ENCODE measurements at regions not wholly inside any gene's neighbourhood (a gene's known extent, or its start where the extent isn't known, plus 50 kb on each side); places are given as distances from the start of the nearest gene placed in this dataset.

GRCh38 chr2:40558761-40559160 is 106.9 kb upstream of the SLC8A1 start:
- TF ChIP-seq CTCF (conservative IDR thresholded peaks at IDR 0.05; ENCODE audit: low read depth, low read length) = no peak
- no peak for DNase-seq (ENCODE audit: low read depth)
- H3K4me3 ChIP-seq (ENCODE audit: low read length) = no peak overlapping the region

- TF ChIP-seq CTCF (conservative IDR thresholded peaks at IDR 0.05; ENCODE audit: low read depth, low read length) = no peak
- DNase-seq (ENCODE audit: low read depth) = no peak
- no peak overlapping the region for H3K4me3 ChIP-seq (ENCODE audit: low read length)
These were observed 107.3 kb upstream of the SLC8A1 start for GRCh38 chr2:40559175-40559574.

- TF ChIP-seq CTCF (conservative IDR thresholded peaks at IDR 0.05; ENCODE audit: low read depth, low read length) = no peak
- no peak overlapping the region for H3K4me3 ChIP-seq (ENCODE audit: low read length)
- no peak for DNase-seq (ENCODE audit: low read depth)
These were observed 112.3 kb upstream of the SLC8A1 start for GRCh38 chr2:40564184-40564583.

- no peak for DNase-seq (ENCODE audit: low read depth)
- H3K4me3 ChIP-seq (ENCODE audit: low read length) = no peak overlapping the region
- no peak for TF ChIP-seq CTCF (conservative IDR thresholded peaks at IDR 0.05; ENCODE audit: low read depth, low read length)
These were observed 127.4 kb upstream of the SLC8A1 start for GRCh38 chr2:40579247-40579646.

GRCh38 chr2:40584432-40584831 is 132.5 kb upstream of the SLC8A1 start:
- no peak for DNase-seq (ENCODE audit: low read depth)
- no peak for TF ChIP-seq CTCF (conservative IDR thresholded peaks at IDR 0.05; ENCODE audit: low read depth, low read length)
- no peak overlapping the region for H3K4me3 ChIP-seq (ENCODE audit: low read length)

- no peak for DNase-seq (ENCODE audit: low read depth)
- no peak overlapping the region for H3K4me3 ChIP-seq (ENCODE audit: low read length)
- TF ChIP-seq CTCF (conservative IDR thresholded peaks at IDR 0.05; ENCODE audit: low read depth, low read length) = no peak
These were observed 139.9 kb upstream of the SLC8A1 start for GRCh38 chr2:40591774-40592173.

- H3K4me3 ChIP-seq (ENCODE audit: low read length) = no peak overlapping the region
- DNase-seq (ENCODE audit: low read depth) = no peak
- TF ChIP-seq CTCF (conservative IDR thresholded peaks at IDR 0.05; ENCODE audit: low read depth, low read length) = no peak
These were observed 140.3 kb upstream of the SLC8A1 start for GRCh38 chr2:40592218-40592617.

All from retinal pigment epithelial cell (primary cell).